HEK293 (cell line): ENCODE measurements at regions not wholly inside any gene's neighbourhood (a gene's known extent, or its start where the extent isn't known, plus 50 kb on each side); places are given as distances from the start of the nearest gene placed in this dataset.

Source experiments
- KLF16 ChIP-seq: fragments of 450-650 bp; formaldehyde crosslinking; IDR thresholded peaks from 2 replicates; pipeline ENCODE4 v1.5.1; 2017; ENCODE audit warnings: missing biosample characterization, missing genetic modification characterization
- OSR2 ChIP-seq: fragments of 450-650 bp; formaldehyde crosslinking; IDR thresholded peaks from 2 replicates; pipeline ENCODE4 v1.5.1; 2016; ENCODE audit warnings: missing biosample characterization, missing genetic modification characterization
- TCF7L2 ChIP-seq: IDR thresholded peaks from 2 replicates; pipeline ENCODE4 v1.6.1; 2011; ENCODE audit warnings: low read depth, mild to moderate bottlenecking, inconsistent platforms, low read length, moderate library complexity, borderline replicate concordance
- ZNF311 ChIP-seq: fragments of 450-650 bp; formaldehyde crosslinking; IDR thresholded peaks from 2 replicates; pipeline ENCODE4 v1.5.1; 2017; ENCODE audit warnings: missing biosample characterization, missing genetic modification characterization, borderline replicate concordance
- ZNF510 ChIP-seq: fragments of 450-650 bp; formaldehyde crosslinking; IDR thresholded peaks from 2 replicates; pipeline ENCODE4 v1.5.1; 2018; ENCODE audit warnings: mild to moderate bottlenecking, missing genetic modification characterization, missing biosample characterization; ENCODE audit not compliant: insufficient replicate concordance
- TF ChIP-seq, protein P1 (sequence below): fragments of 450-650 bp; formaldehyde crosslinking; IDR thresholded peaks from 2 replicates; pipeline ENCODE4 v1.5.1; 2016; ENCODE audit warnings: missing biosample characterization, missing genetic modification characterization
- TF ChIP-seq, protein P2 (sequence below): fragments of 450-650 bp; formaldehyde crosslinking; IDR thresholded peaks from 2 replicates; pipeline ENCODE4 v1.5.1; 2016; ENCODE audit warnings: missing biosample characterization, missing genetic modification characterization
- TF ChIP-seq, protein P3 (sequence below): fragments of 450-650 bp; formaldehyde crosslinking; IDR thresholded peaks from 2 replicates; pipeline ENCODE4 v1.5.1; 2016; ENCODE audit warnings: missing biosample characterization, missing genetic modification characterization
- TF ChIP-seq, protein P4 (sequence below): fragments of 450-650 bp; formaldehyde crosslinking; IDR thresholded peaks from 2 replicates; pipeline ENCODE4 v1.5.1; 2016; ENCODE audit warnings: missing biosample characterization, missing genetic modification characterization, low read depth
- TF ChIP-seq, protein P5 (sequence below): sonication (generic); formaldehyde crosslinking; IDR thresholded peaks from 2 replicates; pipeline ENCODE4 v1.8.1; 2022; ENCODE audit warnings: mild to moderate bottlenecking, moderate library complexity, missing genetic modification reagents

DNA sequence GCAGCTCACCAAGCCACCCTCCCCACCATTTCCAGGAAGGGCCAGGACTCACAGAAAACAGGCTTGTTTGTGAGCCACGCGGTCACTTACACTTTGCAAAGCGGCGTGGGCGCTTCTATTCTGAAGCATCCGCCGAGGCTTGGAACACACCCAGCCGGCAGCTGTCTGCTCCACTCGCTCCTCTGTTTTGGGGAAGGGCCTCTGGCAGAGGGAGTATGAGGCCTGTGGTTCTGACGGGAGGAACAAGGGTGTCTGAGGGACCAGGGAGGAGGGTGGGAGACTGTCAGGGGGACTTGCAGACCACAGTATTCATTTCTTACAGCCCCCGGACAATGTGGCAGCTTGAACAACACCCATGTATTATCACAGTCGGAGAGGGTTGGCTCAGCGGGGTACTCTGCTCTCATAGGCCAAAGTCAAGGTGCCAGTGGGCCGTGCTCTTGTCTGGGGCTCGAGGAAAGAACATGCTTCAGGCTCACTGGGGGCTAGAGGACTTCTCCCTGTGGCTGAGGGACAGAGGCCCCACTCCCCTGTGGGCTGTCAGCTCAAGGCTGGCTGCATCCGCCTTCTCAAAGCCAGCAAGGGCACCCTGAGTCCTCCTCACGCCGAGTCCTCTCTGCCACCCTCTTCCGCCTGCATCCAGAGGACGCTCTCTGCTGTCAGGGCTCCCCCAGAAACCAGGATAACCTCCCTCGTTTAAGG, 60.4 kb upstream of the FAM20C start:
- TF ChIP-seq ZNF510 (tag by site-specific recombination) (no peak), TCF7L2 (no peak), KLF16 (no peak), OSR2 (no peak), ZNF311 (tag by site-specific recombination) (no peak)
- TF ChIP-seq, protein P1, sequence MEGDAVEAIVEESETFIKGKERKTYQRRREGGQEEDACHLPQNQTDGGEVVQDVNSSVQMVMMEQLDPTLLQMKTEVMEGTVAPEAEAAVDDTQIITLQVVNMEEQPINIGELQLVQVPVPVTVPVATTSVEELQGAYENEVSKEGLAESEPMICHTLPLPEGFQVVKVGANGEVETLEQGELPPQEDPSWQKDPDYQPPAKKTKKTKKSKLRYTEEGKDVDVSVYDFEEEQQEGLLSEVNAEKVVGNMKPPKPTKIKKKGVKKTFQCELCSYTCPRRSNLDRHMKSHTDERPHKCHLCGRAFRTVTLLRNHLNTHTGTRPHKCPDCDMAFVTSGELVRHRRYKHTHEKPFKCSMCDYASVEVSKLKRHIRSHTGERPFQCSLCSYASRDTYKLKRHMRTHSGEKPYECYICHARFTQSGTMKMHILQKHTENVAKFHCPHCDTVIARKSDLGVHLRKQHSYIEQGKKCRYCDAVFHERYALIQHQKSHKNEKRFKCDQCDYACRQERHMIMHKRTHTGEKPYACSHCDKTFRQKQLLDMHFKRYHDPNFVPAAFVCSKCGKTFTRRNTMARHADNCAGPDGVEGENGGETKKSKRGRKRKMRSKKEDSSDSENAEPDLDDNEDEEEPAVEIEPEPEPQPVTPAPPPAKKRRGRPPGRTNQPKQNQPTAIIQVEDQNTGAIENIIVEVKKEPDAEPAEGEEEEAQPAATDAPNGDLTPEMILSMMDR: no peak
- TF ChIP-seq, protein P2, sequence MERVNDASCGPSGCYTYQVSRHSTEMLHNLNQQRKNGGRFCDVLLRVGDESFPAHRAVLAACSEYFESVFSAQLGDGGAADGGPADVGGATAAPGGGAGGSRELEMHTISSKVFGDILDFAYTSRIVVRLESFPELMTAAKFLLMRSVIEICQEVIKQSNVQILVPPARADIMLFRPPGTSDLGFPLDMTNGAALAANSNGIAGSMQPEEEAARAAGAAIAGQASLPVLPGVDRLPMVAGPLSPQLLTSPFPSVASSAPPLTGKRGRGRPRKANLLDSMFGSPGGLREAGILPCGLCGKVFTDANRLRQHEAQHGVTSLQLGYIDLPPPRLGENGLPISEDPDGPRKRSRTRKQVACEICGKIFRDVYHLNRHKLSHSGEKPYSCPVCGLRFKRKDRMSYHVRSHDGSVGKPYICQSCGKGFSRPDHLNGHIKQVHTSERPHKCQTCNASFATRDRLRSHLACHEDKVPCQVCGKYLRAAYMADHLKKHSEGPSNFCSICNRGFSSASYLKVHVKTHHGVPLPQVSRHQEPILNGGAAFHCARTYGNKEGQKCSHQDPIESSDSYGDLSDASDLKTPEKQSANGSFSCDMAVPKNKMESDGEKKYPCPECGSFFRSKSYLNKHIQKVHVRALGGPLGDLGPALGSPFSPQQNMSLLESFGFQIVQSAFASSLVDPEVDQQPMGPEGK (tag by site-specific recombination): no peak
- TF ChIP-seq, protein P3, sequence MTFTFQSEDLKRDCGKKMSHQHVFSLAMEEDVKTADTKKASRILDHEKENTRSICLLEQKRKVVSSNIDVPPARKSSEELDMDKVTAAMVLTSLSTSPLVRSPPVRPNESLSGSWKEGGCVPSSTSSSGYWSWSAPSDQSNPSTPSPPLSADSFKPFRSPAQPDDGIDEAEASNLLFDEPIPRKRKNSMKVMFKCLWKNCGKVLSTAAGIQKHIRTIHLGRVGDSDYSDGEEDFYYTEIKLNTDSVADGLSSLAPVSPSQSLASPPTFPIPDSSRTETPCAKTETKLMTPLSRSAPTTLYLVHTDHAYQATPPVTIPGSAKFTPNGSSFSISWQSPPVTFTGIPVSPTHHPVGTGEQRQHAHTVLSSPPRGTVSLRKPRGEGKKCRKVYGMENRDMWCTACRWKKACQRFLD (tag by site-specific recombination): no peak
- TF ChIP-seq, protein P4, sequence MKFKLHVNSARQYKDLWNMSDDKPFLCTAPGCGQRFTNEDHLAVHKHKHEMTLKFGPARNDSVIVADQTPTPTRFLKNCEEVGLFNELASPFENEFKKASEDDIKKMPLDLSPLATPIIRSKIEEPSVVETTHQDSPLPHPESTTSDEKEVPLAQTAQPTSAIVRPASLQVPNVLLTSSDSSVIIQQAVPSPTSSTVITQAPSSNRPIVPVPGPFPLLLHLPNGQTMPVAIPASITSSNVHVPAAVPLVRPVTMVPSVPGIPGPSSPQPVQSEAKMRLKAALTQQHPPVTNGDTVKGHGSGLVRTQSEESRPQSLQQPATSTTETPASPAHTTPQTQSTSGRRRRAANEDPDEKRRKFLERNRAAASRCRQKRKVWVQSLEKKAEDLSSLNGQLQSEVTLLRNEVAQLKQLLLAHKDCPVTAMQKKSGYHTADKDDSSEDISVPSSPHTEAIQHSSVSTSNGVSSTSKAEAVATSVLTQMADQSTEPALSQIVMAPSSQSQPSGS (tag by site-specific recombination): no peak
- TF ChIP-seq, protein P5, sequence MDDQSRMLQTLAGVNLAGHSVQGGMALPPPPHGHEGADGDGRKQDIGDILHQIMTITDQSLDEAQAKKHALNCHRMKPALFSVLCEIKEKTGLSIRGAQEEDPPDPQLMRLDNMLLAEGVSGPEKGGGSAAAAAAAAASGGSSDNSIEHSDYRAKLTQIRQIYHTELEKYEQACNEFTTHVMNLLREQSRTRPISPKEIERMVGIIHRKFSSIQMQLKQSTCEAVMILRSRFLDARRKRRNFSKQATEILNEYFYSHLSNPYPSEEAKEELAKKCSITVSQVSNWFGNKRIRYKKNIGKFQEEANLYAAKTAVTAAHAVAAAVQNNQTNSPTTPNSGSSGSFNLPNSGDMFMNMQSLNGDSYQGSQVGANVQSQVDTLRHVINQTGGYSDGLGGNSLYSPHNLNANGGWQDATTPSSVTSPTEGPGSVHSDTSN (CRISPR knock-in tag): no peak
